OCI-LY3 (cell line): ENCODE measurements at regions not wholly inside any gene's neighbourhood (a gene's known extent, or its start where the extent isn't known, plus 50 kb on each side); places are given as distances from the start of the nearest gene placed in this dataset.

Experiments
- EZH2phosphoT487 ChIP-seq: fragments of 200-600 bp; shearing (Covaris generic); IDR thresholded peaks from 2 replicates; pipeline ENCODE4 v1.6.1; 2018; ENCODE audit warnings: antibody characterized with exemption, mixed run types, low read depth
- TF ChIP-seq, protein P1 (sequence below): fragments of 200-600, 300-600 bp; sonication (generic); IDR thresholded peaks from 2 replicates; pipeline ENCODE4 v1.5.1; 2014; ENCODE audit warnings: antibody characterized with exemption, low read length, low read depth

- TF ChIP-seq, protein P1, sequence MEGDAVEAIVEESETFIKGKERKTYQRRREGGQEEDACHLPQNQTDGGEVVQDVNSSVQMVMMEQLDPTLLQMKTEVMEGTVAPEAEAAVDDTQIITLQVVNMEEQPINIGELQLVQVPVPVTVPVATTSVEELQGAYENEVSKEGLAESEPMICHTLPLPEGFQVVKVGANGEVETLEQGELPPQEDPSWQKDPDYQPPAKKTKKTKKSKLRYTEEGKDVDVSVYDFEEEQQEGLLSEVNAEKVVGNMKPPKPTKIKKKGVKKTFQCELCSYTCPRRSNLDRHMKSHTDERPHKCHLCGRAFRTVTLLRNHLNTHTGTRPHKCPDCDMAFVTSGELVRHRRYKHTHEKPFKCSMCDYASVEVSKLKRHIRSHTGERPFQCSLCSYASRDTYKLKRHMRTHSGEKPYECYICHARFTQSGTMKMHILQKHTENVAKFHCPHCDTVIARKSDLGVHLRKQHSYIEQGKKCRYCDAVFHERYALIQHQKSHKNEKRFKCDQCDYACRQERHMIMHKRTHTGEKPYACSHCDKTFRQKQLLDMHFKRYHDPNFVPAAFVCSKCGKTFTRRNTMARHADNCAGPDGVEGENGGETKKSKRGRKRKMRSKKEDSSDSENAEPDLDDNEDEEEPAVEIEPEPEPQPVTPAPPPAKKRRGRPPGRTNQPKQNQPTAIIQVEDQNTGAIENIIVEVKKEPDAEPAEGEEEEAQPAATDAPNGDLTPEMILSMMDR: no peak
- no peak for TF ChIP-seq EZH2phosphoT487
Observed at GRCh38 chr2:146417942-146418341, 1426.9 kb upstream of the ACVR2A start.
